Adrenal gland (tissue), 5 donors: ENCODE measurements at regions not wholly inside any gene's neighbourhood (a gene's known extent, or its start where the extent isn't known, plus 50 kb on each side); places are given as distances from the start of the nearest gene placed in this dataset.

ENCODE experiments used
- POLR2A ChIP-seq, 2 donors: fragments of 450-650 bp; IDR thresholded peaks; one replicate each; pipeline ENCODE4 v1.6.1; 2017; ENCODE audit warnings: antibody characterized with exemption in 2 of 2, mild to moderate bottlenecking in 2 of 2, moderate library complexity in 1 of 2
- TF ChIP-seq, protein P1 (sequence below), 6 experiments: fragments of 450-650 bp in 4 of 6; fragments of 200-600 bp in 2 of 6; sonication (generic) in 1 of 6; IDR thresholded peaks; 1 replicate in 5 of 6; 2 replicates in 1 of 6; pipeline versions ENCODE4 v1.5.1 to v1.8.0; 2016 to 2021; ENCODE audit warnings: antibody characterized with exemption in 6 of 6, mild to moderate bottlenecking in 2 of 6, moderate library complexity in 1 of 6
- donor health status: DM: no; HTN: no; CAD: no.

DNA sequence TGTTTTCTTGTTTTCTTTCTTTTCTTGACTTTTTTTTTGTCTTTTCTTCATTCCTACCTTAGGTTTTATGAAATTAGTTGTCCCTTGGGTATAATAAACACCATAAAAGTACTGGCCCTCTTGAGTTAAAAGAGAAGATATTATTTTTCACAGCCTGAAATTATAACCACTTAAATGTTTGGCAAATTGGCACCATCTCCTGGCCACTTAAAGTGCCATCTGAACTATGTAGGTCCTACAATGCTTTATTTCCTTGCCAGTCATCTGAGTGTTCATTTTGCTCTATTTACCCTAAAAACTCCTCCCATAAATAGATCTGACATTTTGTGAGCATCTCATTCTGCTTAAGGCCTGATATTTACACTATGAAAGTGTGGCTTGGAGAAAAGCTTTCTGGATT, 98.9 kb upstream of the PRKCQ start:
- TF ChIP-seq, protein P1, sequence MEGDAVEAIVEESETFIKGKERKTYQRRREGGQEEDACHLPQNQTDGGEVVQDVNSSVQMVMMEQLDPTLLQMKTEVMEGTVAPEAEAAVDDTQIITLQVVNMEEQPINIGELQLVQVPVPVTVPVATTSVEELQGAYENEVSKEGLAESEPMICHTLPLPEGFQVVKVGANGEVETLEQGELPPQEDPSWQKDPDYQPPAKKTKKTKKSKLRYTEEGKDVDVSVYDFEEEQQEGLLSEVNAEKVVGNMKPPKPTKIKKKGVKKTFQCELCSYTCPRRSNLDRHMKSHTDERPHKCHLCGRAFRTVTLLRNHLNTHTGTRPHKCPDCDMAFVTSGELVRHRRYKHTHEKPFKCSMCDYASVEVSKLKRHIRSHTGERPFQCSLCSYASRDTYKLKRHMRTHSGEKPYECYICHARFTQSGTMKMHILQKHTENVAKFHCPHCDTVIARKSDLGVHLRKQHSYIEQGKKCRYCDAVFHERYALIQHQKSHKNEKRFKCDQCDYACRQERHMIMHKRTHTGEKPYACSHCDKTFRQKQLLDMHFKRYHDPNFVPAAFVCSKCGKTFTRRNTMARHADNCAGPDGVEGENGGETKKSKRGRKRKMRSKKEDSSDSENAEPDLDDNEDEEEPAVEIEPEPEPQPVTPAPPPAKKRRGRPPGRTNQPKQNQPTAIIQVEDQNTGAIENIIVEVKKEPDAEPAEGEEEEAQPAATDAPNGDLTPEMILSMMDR (IDR thresholded peaks at IDR 0.05): no peak
- no peak for TF ChIP-seq POLR2A (IDR thresholded peaks at IDR 0.05)
